GM23248 (cell line): ENCODE measurements at regions not wholly inside any gene's neighbourhood (a gene's known extent, or its start where the extent isn't known, plus 50 kb on each side); places are given as distances from the start of the nearest gene placed in this dataset.

Source experiments
- DNase-seq: peaks from one replicate; pipeline ENCODE4 v3.0.0-alpha.2; 2015
- H2AFZ ChIP-seq: fragments of 200-600 bp; sonication (generic); 2 replicates; pipeline ENCODE4 v1.6.1; 2016; ENCODE audit warnings: antibody characterized with exemption
- H3F3A ChIP-seq: fragments of 200-600 bp; sonication (generic); 2 replicates; pipeline ENCODE4 v1.6.1; 2016; ENCODE audit warnings: mild to moderate bottlenecking, antibody characterized with exemption, mixed run types; ENCODE audit not compliant: insufficient read depth
- H3K27ac ChIP-seq: fragments of 200-600 bp; sonication (generic); 2 replicates; pipeline ENCODE4 v1.5.1; 2016; ENCODE audit warnings: mild to moderate bottlenecking
- H3K27me3 ChIP-seq: fragments of 200-600 bp; sonication (generic); replicated peaks from 2 replicates; pipeline ENCODE4 v1.6.1; 2016; ENCODE audit warnings: mild to moderate bottlenecking; ENCODE audit not compliant: insufficient read depth
- H3K36me3 ChIP-seq: fragments of 200-600 bp; sonication (generic); 2 replicates; pipeline ENCODE4 v1.6.1; 2016; ENCODE audit warnings: low read depth, mild to moderate bottlenecking
- H3K4me1 ChIP-seq: fragments of 200-600 bp; sonication (generic); 2 replicates; pipeline ENCODE4 v1.6.1; 2016; ENCODE audit warnings: mild to moderate bottlenecking; ENCODE audit not compliant: insufficient read depth
- H3K4me2 ChIP-seq: fragments of 200-600 bp; sonication (generic); one replicate; pipeline ENCODE4 v1.6.1; 2016; ENCODE audit warnings: mild to moderate bottlenecking; ENCODE audit not compliant: unreplicated experiment
- H3K4me3 ChIP-seq: fragments of 200-600 bp; sonication (generic); 2 replicates; pipeline ENCODE4 v1.5.1; 2016; ENCODE audit warnings: mild to moderate bottlenecking
- H3K79me2 ChIP-seq: fragments of 200-600 bp; sonication (generic); 2 replicates; pipeline ENCODE4 v1.6.1; 2016; ENCODE audit warnings: mild to moderate bottlenecking; ENCODE audit not compliant: insufficient read depth
- H3K9ac ChIP-seq: fragments of 200-600 bp; sonication (generic); 2 replicates; pipeline ENCODE4 v1.6.1; 2016; ENCODE audit warnings: mild to moderate bottlenecking
- H3K9me2 ChIP-seq: fragments of 200-600 bp; sonication (generic); 2 replicates; pipeline ENCODE4 v1.6.1; 2016; ENCODE audit warnings: mixed run types, mild to moderate bottlenecking, moderate library complexity; ENCODE audit not compliant: insufficient read depth
- H3K9me3 ChIP-seq: fragments of 200-600 bp; sonication (generic); one replicate; pipeline ENCODE4 v1.6.1; 2017; ENCODE audit warnings: low read depth
- H4K20me1 ChIP-seq: fragments of 200-600 bp; sonication (generic); 2 replicates; pipeline ENCODE4 v1.6.0; 2016; ENCODE audit not compliant: insufficient read depth
- EZH2 ChIP-seq: fragments of 200-600 bp; sonication (generic); IDR thresholded peaks from 2 replicates; pipeline ENCODE4 v1.6.1; 2018; ENCODE audit warnings: antibody characterized with exemption, mild to moderate bottlenecking; ENCODE audit not compliant: insufficient read depth, poor library complexity, severe bottlenecking
- EZH2phosphoT487 ChIP-seq: fragments of 200-600 bp; sonication (generic); IDR thresholded peaks from 2 replicates; pipeline ENCODE4 v1.6.1; 2018; ENCODE audit warnings: antibody characterized with exemption, moderate library complexity, mild to moderate bottlenecking, low read depth; ENCODE audit not compliant: insufficient read depth
- WGBS, 2 experiments: methylation state at CpG; one replicate each; pipeline ENCODE4 v1.1.6; 2015 to 2017; ENCODE audit warnings: low lambda C conversion rate in 2 of 2, low coverage in 1 of 2; ENCODE audit errors: missing lambda C conversion rate in 2 of 2; 5-methylcytosine and 5-hydroxymethylcytosine counted together
- in situ Hi-C: fragments of 300-500 bp; cut with MboI; formaldehyde crosslinking; loops from 2 replicates; pipeline ENCODE4 v1.15.0; 2020

DNA sequence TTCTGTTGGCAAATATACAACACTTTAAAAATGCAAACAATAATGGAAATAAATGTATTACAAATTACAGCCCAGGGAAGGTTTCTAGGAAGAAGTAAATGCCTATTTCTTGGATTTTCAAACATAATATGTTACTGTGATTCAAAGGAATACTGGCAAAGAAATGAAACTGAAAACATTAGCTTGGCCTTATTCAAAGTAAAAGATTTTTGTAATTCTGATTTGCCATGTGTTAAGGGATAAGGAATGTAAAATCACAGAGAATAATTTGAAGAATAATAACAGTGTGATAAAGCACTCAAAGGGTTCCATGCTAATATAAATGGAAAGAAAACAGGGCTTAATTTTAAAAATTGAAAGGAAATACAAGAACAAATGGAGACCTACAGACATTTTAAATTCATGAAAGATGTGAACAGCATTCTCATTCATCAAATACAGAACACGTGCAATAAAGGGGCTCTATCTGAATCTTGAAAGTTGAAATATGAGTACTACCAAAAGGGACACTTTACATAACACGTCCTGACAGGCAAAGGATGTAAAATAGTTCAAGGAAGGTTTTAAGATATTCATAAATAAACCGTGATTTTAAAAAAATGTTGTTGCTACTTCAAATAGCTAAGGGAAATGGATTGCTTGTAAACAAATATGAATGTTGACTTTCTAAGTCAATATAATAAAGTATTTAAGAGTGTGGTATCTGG lies 138.1 kb downstream of the RFPL4B start:
- no peak for DNase-seq
- H3K9me2 ChIP-seq = no peaks in the 10 kb centered on the region
- peaks cover 30% of the 10 kb centered on the region for H3K4me1 ChIP-seq
- in situ Hi-C loops = no loop called here
- H3K4me2 ChIP-seq = peak overlapping the region; percentile 26
- H2AFZ ChIP-seq = peak overlapping the region; percentile 37; the same call in 1 of the 2 replicates
- H3K27me3 ChIP-seq = no peaks in the 10 kb centered on the region
- H3F3A ChIP-seq = peaks cover 24% of the 10 kb centered on the region; the same call in 1 of the 2 replicates
- H4K20me1 ChIP-seq = no peaks in the 10 kb centered on the region
- no peaks in the 10 kb centered on the region for H3K9me3 ChIP-seq
- TF ChIP-seq EZH2 = no peak
- no peak for TF ChIP-seq EZH2phosphoT487
- H3K27ac ChIP-seq = no peak overlapping the region
- 17% methylated on average over 3 of the region's 3 CpGs for WGBS, 2 experiments
- no peak overlapping the region for H3K9ac ChIP-seq
- no peaks in the 10 kb centered on the region for H3K79me2 ChIP-seq
- no peaks in the 10 kb centered on the region for H3K36me3 ChIP-seq
- H3K4me3 ChIP-seq = no peak overlapping the region; the same call in 1 of the 2 replicates

DNA sequence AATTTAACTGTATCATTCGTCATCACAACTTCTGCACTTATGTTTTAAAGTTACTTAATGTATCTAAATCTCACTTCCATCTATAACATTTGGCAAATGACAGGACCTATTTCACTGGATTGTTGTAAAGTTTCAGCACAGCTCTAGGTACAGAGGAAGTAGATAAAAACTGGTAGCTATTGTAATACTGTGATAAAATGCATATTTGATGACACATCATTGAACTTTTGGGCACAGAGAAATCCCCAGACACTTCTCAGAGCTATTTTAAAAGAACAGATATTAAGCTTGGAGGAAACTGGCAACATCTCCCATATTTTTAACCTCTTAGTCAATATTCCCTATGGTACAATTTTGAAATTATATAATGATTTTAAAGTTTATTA lies 138.7 kb downstream of the RFPL4B start:
- in situ Hi-C loops = no loop called here
- DNase-seq = peak; percentile 47
- H3K9me2 ChIP-seq = no peaks in the 10 kb centered on the region
- TF ChIP-seq EZH2 (no peak), EZH2phosphoT487 (no peak)
- 59 to 60% methylated on average over 1 of the region's 1 CpG for WGBS, 2 experiments
- no peaks in the 10 kb centered on the region for H3K9me3 ChIP-seq
- no peak overlapping the region for H3K27ac ChIP-seq
- peaks cover 27% of the 10 kb centered on the region for H3K4me1 ChIP-seq
- no peak overlapping the region; the same call in 1 of the 2 replicates for H3K4me3 ChIP-seq
- peaks cover 19% of the 10 kb centered on the region; the same call in 1 of the 2 replicates for H3F3A ChIP-seq
- H3K36me3 ChIP-seq = no peaks in the 10 kb centered on the region
- no peak overlapping the region for H3K9ac ChIP-seq
- peak overlapping the region; percentile 26 for H3K4me2 ChIP-seq
- no peaks in the 10 kb centered on the region for H3K79me2 ChIP-seq
- no peak overlapping the region for H2AFZ ChIP-seq
- H3K27me3 ChIP-seq = no peaks in the 10 kb centered on the region
- H4K20me1 ChIP-seq = no peaks in the 10 kb centered on the region

DNA sequence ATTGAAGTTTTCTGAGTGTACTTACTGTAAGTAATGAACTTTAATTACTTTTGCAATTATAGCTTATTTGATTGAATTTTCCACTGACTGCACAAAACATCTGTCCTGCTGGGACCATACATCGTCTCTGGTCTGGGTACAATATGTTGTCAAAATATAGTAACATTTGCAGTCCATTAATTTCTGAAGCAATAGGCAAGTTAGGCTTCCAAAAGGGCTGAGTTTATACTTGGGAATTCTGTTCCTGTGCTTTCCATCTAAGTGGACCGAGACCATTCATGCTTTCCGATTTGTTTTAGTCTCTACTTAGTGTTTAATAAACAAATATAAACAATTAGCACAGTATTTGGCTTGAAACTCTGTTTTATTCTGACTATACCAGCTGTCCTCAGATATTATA lies 139.3 kb downstream of the RFPL4B start:
- H3F3A ChIP-seq = peaks cover 12% of the 10 kb centered on the region; the same call in 1 of the 2 replicates
- H3K9ac ChIP-seq = no peak overlapping the region
- no peaks in the 10 kb centered on the region for H3K27me3 ChIP-seq
- no peaks in the 10 kb centered on the region for H4K20me1 ChIP-seq
- no peaks in the 10 kb centered on the region for H3K36me3 ChIP-seq
- H3K4me3 ChIP-seq = no peak overlapping the region
- in situ Hi-C loops = no loop called here
- no peaks in the 10 kb centered on the region for H3K9me3 ChIP-seq
- no peak overlapping the region for H2AFZ ChIP-seq
- H3K4me2 ChIP-seq = peak overlapping the region; percentile 26
- no peak overlapping the region for H3K27ac ChIP-seq
- H3K4me1 ChIP-seq = peaks cover 20% of the 10 kb centered on the region
- no peaks in the 10 kb centered on the region for H3K79me2 ChIP-seq
- no peaks in the 10 kb centered on the region for H3K9me2 ChIP-seq
- 47 to 52% methylated on average over 3 of the region's 3 CpGs for WGBS, 2 experiments
- no peak for TF ChIP-seq EZH2
- no peak for TF ChIP-seq EZH2phosphoT487
- no peak for DNase-seq

DNA sequence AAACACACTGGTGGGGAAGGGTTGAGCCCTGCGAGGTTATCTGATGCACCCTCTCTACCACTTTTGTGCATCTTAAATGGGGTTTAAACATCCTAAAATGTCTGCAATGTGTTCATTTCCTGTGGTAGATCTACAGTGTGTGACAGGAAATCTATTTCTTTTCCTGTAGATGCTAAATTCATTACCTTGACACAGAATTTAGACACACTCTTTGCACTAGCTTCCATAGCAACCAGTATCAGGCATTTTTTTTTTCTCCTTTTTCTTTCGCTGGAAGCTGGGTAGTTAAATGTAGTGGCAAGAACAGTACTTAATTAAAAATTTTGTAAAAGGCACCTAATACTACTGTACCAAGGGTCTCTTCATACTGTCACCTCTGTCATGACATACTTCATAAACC lies 141.1 kb downstream of the RFPL4B start:
- Histone ChIP-seq H3K4me1 (peaks cover 17% of the 10 kb centered on the region), H3K9me2 (no peaks in the 10 kb centered on the region), H3F3A (peaks cover 12% of the 10 kb centered on the region; the same call in 1 of the 2 replicates), H3K79me2 (no peaks in the 10 kb centered on the region), H3K9ac (no peak overlapping the region), H3K27ac (no peak overlapping the region), H2AFZ (no peak overlapping the region), H3K36me3 (no peaks in the 10 kb centered on the region), H3K9me3 (no peaks in the 10 kb centered on the region), H3K27me3 (no peaks in the 10 kb centered on the region), H3K4me2 (no peak overlapping the region), H3K4me3 (no peak overlapping the region), H4K20me1 (no peaks in the 10 kb centered on the region)
- in situ Hi-C loops = no loop called here
- 80 to 88% methylated on average over 2 of the region's 2 CpGs for WGBS, 2 experiments
- TF ChIP-seq EZH2phosphoT487 = no peak
- DNase-seq = no peak
